SK-N-SH (cell line): ENCODE measurements at regions not wholly inside any gene's neighbourhood (a gene's known extent, or its start where the extent isn't known, plus 50 kb on each side); places are given as distances from the start of the nearest gene placed in this dataset.

Source experiments
- CTCF ChIA-PET: fragments of 300-600, 350-600 bp; formaldehyde crosslinking; extraction: SDS; loops from one replicate; lab custom pipeline; 2021; lab: Yijun Ruan, JAX
- POLR2A ChIA-PET: fragments of 350-600 bp; sonication (Branson Sonifier 250); formaldehyde crosslinking; extraction: SDS; loops from one replicate; lab custom pipeline; 2020; ENCODE audit warnings: antibody characterized with exemption, inconsistent platforms; lab: Yijun Ruan, JAX
- DNase-seq: peaks from one replicate; pipeline ENCODE4 v3.0.0; 2012
- H2AFZ ChIP-seq: fragments of 200-600 bp; sonication (generic); 2 replicates; pipeline ENCODE4 v1.8.1; 2016; ENCODE audit warnings: antibody characterized with exemption, mild to moderate bottlenecking, low read depth
- H3F3A ChIP-seq: fragments of 200-600 bp; sonication (generic); replicated peaks from 2 replicates; pipeline ENCODE3; 2016; ENCODE audit warnings: antibody characterized with exemption, mild to moderate bottlenecking; ENCODE audit not compliant: insufficient read depth
- H3K27ac ChIP-seq, 2 experiments: fragments of 200-500 bp in 1 of 2; fragments of 200-600 bp in 1 of 2; sonication (Bioruptor generic) in 1 of 2; sonication (generic), shearing (Covaris generic) in 1 of 2; 2 replicates each; pipeline versions ENCODE4 v1.5.1 to v1.6.1; 2014 to 2016; ENCODE audit warnings: low read depth in 2 of 2, inconsistent platforms in 1 of 2, low read length in 1 of 2, mild to moderate bottlenecking in 1 of 2, mixed read lengths in 1 of 2
- H3K27me3 ChIP-seq: fragments of 200-600 bp; sonication (generic), shearing (Covaris generic); 2 replicates; pipeline ENCODE4 v1.6.1; 2016; ENCODE audit warnings: mixed run types; ENCODE audit not compliant: insufficient read depth
- H3K36me3 ChIP-seq, 2 experiments: fragments of 200-500 bp in 1 of 2; fragments of 200-600 bp in 1 of 2; sonication (Bioruptor generic) in 1 of 2; sonication (generic) in 1 of 2; replicated peaks in 1 of 2; 2 replicates each; pipeline versions ENCODE3 to v1.5.1; 2014 to 2016; ENCODE audit warnings: low read length in 1 of 2, mild to moderate bottlenecking in 1 of 2; ENCODE audit not compliant: insufficient read depth in 2 of 2, control insufficient read depth in 1 of 2
- H3K4me1 ChIP-seq, 2 experiments: fragments of 200-500 bp in 1 of 2; fragments of 200-600 bp in 1 of 2; sonication (Bioruptor generic) in 1 of 2; sonication (generic), shearing (Covaris generic) in 1 of 2; 2 replicates each; pipeline versions ENCODE4 v1.5.1 to v1.6.1; 2014 to 2016; ENCODE audit warnings: low read depth in 1 of 2, low read length in 1 of 2, mixed run types in 1 of 2; ENCODE audit not compliant: insufficient read depth in 2 of 2, control insufficient read depth in 1 of 2
- H3K4me2 ChIP-seq: fragments of 200-600 bp; sonication (generic), shearing (Covaris generic); 2 replicates; pipeline ENCODE4 v1.6.1; 2017; ENCODE audit warnings: mixed run types
- H3K4me3 ChIP-seq, 2 experiments: fragments of 200-500 bp in 1 of 2; fragments of 200-600 bp in 1 of 2; sonication (Bioruptor generic) in 1 of 2; sonication (generic), shearing (Covaris generic) in 1 of 2; 2 replicates each; pipeline versions ENCODE4 v1.5.1 to v1.8.1; 2014 to 2016; ENCODE audit warnings: low read depth in 2 of 2, inconsistent platforms in 1 of 2, low read length in 1 of 2, mild to moderate bottlenecking in 1 of 2, mixed read lengths in 1 of 2, moderate library complexity in 1 of 2
- H3K79me2 ChIP-seq: fragments of 200-600 bp; sonication (generic); 2 replicates; pipeline ENCODE4 v1.8.1; 2017; ENCODE audit warnings: mild to moderate bottlenecking; ENCODE audit not compliant: insufficient read depth
- H3K9ac ChIP-seq: fragments of 200-600 bp; sonication (generic); 2 replicates; pipeline ENCODE4 v1.6.1; 2017; ENCODE audit warnings: mixed run types
- H3K9me2 ChIP-seq: fragments of 200-600 bp; sonication (generic); 2 replicates; pipeline ENCODE4 v1.6.1; 2017; ENCODE audit warnings: mixed run types
- H3K9me3 ChIP-seq: fragments of 200-600 bp; sonication (generic); 2 replicates; pipeline ENCODE4 v1.6.1; 2017; ENCODE audit warnings: mixed run types, mild to moderate bottlenecking, moderate library complexity
- H4K20me1 ChIP-seq: fragments of 200-600 bp; sonication (generic); 2 replicates; pipeline ENCODE4 v1.6.1; 2017; ENCODE audit warnings: mild to moderate bottlenecking, mixed run types; ENCODE audit not compliant: insufficient read depth
- CHD2 ChIP-seq: fragments of 150-350 bp; IDR thresholded peaks from 2 replicates; pipeline ENCODE4 v1.6.1; 2018; ENCODE audit warnings: low read length; ENCODE audit not compliant: partially characterized antibody
- ELF1 ChIP-seq: IDR thresholded peaks from 2 replicates; pipeline ENCODE4 v1.4.0; 2012
- EP300 ChIP-seq, 2 experiments: IDR thresholded peaks; 2 replicates each; pipeline versions ENCODE4 v1.4.0 to v1.6.1; 2012; ENCODE audit warnings: borderline replicate concordance in 1 of 2, low read depth in 1 of 2, low read length in 1 of 2
- EZH2phosphoT487 ChIP-seq: fragments of 200-600 bp; sonication (generic); IDR thresholded peaks from 2 replicates; pipeline ENCODE4 v1.6.1; 2017; ENCODE audit warnings: low read depth, mixed run types, mild to moderate bottlenecking, antibody characterized with exemption, moderate library complexity, borderline replicate concordance
- FOSL2 ChIP-seq: IDR thresholded peaks from 2 replicates; pipeline ENCODE4 v1.4.0; 2012; ENCODE audit warnings: low read depth, mild to moderate bottlenecking, moderate library complexity, borderline replicate concordance
- FOXJ3 ChIP-seq: sonication (generic); formaldehyde crosslinking; IDR thresholded peaks from 2 replicates; pipeline ENCODE4 v1.5.1; 2020; ENCODE audit warnings: mild to moderate bottlenecking, missing genetic modification reagents
- FOXM1 ChIP-seq: IDR thresholded peaks from 2 replicates; pipeline ENCODE4 v1.4.0; 2012; ENCODE audit warnings: low read depth, mild to moderate bottlenecking
- JUND ChIP-seq: IDR thresholded peaks from 2 replicates; pipeline ENCODE4 v1.4.0; 2012
- MEF2A ChIP-seq: IDR thresholded peaks from 2 replicates; pipeline ENCODE4 v1.4.0; 2012; ENCODE audit warnings: low read depth, borderline replicate concordance
- MXI1 ChIP-seq: IDR thresholded peaks from 2 replicates; pipeline ENCODE4 v1.6.1; 2012; ENCODE audit warnings: mild to moderate bottlenecking, low read depth, low read length, improper control_type of control experiment
- NFIC ChIP-seq: IDR thresholded peaks from 2 replicates; pipeline ENCODE4 v1.4.0; 2012; ENCODE audit warnings: borderline replicate concordance
- NRF1 ChIP-seq: IDR thresholded peaks from 2 replicates; pipeline ENCODE4 v1.6.1; 2012; ENCODE audit warnings: low read depth, mild to moderate bottlenecking, low read length
- POLR2AphosphoS5 ChIP-seq: IDR thresholded peaks from 2 replicates; pipeline ENCODE4 v1.6.1; 2012; ENCODE audit warnings: low read depth, low read length
- RAD21 ChIP-seq: IDR thresholded peaks from 2 replicates; pipeline ENCODE4 v1.6.1; 2012; ENCODE audit warnings: mild to moderate bottlenecking, low read length
- RCOR1 ChIP-seq: fragments of 150-350 bp; IDR thresholded peaks from 2 replicates; pipeline ENCODE4 v1.6.1; 2017; ENCODE audit warnings: antibody characterized with exemption, low read length
- RXRA ChIP-seq: IDR thresholded peaks from 2 replicates; pipeline ENCODE4 v1.4.0; 2012; ENCODE audit warnings: low read depth, mild to moderate bottlenecking, borderline replicate concordance
- SIN3A ChIP-seq: IDR thresholded peaks from 2 replicates; pipeline ENCODE4 v1.6.1; 2012; ENCODE audit warnings: low read depth, mild to moderate bottlenecking, low read length, moderate library complexity, borderline replicate concordance
- TAF1 ChIP-seq: IDR thresholded peaks from 2 replicates; pipeline ENCODE4 v1.6.1; 2012; ENCODE audit warnings: low read depth, mild to moderate bottlenecking, low read length, moderate library complexity, borderline replicate concordance
- TCF12 ChIP-seq: IDR thresholded peaks from 2 replicates; pipeline ENCODE4 v1.4.0; 2012
- USF2 ChIP-seq: fragments of 150-350 bp; IDR thresholded peaks from 2 replicates; pipeline ENCODE4 v1.6.1; 2017; ENCODE audit warnings: antibody characterized with exemption, low read length, low read depth, borderline replicate concordance
- WGBS: methylation state at CpG from one replicate; pipeline ENCODE4 v1.1.6; 2017; ENCODE audit warnings: low lambda C conversion rate; 5-methylcytosine and 5-hydroxymethylcytosine counted together
- TF ChIP-seq, protein P1 (sequence below): IDR thresholded peaks from 2 replicates; pipeline ENCODE4 v1.4.0; 2012; ENCODE audit warnings: low read depth, borderline replicate concordance

GRCh38 chr1:207227131-207227630 lies 94.3 kb upstream of the CD55 start:
- Histone ChIP-seq H3K4me3 (no peak overlapping the region), H3F3A (no peaks in the 10 kb centered on the region), H3K9me3 (no peaks in the 10 kb centered on the region), H3K9ac (no peak overlapping the region), H3K4me1 (peaks cover 0 to 2% of the 10 kb centered on the region in 2 experiments; a peak in 2 of 4 replicates), H4K20me1 (no peaks in the 10 kb centered on the region), H3K4me2 (no peak overlapping the region), H2AFZ (no peak overlapping the region), H3K27me3 (no peaks in the 10 kb centered on the region), H3K79me2 (no peaks in the 10 kb centered on the region), H3K36me3 (no peaks in the 10 kb centered on the region), H3K27ac (no peak overlapping the region), H3K9me2 (no peaks in the 10 kb centered on the region)
- WGBS = 10% methylated on average over 2 of the region's 2 CpGs
- ChIA-PET POLR2A (no interaction called here), CTCF (no interaction called here)
- DNase-seq = no peak
- TF ChIP-seq JUND = no peak
- no peak for TF ChIP-seq SIN3A

DNA sequence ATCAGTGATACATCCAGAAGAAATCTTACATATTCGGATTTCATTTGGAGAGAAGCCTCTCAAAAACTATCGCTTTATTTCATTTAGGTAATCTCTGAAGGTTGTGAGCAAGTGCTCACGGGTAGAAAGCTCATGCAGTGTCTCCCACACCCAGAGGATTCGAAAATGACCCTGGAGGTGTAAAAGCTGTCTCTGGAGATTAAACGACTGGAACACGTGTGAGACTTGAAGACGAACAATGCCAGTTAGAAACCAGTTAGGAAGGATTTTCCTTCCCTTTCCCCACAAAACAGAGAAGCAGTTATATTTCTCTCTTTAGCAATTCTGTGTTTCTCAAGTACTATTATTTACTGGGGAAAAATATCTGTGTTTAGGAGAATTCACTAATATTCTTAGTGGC lies 92.5 kb upstream of the CD55 start:
- H4K20me1 ChIP-seq = no peaks in the 10 kb centered on the region
- peaks cover 15% of the 10 kb centered on the region for H3F3A ChIP-seq
- no peak overlapping the region for H3K4me3 ChIP-seq
- WGBS = 22% methylated on average over 7 of the region's 7 CpGs
- POLR2A ChIA-PET = no interaction called here
- H2AFZ ChIP-seq = peak overlapping the region; percentile 75
- peak overlapping the region; percentile 45; the same call in 1 of the 2 replicates for H3K4me2 ChIP-seq
- TF ChIP-seq SIN3A (no peak), MXI1 (no peak), RCOR1 (no peak), NFIC (no peak), ELF1 (no peak), RXRA (no peak), TCF12 (no peak), FOXJ3 (CRISPR knock-in tag) (no peak), EP300 (IDR thresholded peaks at IDR 0.05; ENCODE audit: borderline replicate concordance in 1 of 2, low read depth in 1 of 2, low read length in 1 of 2) (no peak), RAD21 (no peak)
- TF ChIP-seq, protein P1, sequence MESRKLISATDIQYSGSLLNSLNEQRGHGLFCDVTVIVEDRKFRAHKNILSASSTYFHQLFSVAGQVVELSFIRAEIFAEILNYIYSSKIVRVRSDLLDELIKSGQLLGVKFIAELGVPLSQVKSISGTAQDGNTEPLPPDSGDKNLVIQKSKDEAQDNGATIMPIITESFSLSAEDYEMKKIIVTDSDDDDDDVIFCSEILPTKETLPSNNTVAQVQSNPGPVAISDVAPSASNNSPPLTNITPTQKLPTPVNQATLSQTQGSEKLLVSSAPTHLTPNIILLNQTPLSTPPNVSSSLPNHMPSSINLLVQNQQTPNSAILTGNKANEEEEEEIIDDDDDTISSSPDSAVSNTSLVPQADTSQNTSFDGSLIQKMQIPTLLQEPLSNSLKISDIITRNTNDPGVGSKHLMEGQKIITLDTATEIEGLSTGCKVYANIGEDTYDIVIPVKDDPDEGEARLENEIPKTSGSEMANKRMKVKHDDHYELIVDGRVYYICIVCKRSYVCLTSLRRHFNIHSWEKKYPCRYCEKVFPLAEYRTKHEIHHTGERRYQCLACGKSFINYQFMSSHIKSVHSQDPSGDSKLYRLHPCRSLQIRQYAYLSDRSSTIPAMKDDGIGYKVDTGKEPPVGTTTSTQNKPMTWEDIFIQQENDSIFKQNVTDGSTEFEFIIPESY = no peak
- DNase-seq = no peak
- no peak overlapping the region for H3K9ac ChIP-seq
- H3K36me3 ChIP-seq = no peaks in the 10 kb centered on the region
- no peaks in the 10 kb centered on the region for H3K27me3 ChIP-seq
- no peak overlapping the region for H3K27ac ChIP-seq
- no peaks in the 10 kb centered on the region; a peak in 1 of 4 replicates for H3K4me1 ChIP-seq
- no peaks in the 10 kb centered on the region for H3K79me2 ChIP-seq
- no peaks in the 10 kb centered on the region for H3K9me3 ChIP-seq
- CTCF ChIA-PET = no interaction called here
- H3K9me2 ChIP-seq = no peaks in the 10 kb centered on the region

GRCh38 chr1:207230441-207230840 lies 91.0 kb upstream of the CD55 start:
- Histone ChIP-seq H3K79me2 (no peaks in the 10 kb centered on the region), H3K4me2 (no peak overlapping the region), H3K4me3 (no peak overlapping the region), H3K36me3 (no peaks in the 10 kb centered on the region), H3K4me1 (no peaks in the 10 kb centered on the region; a peak in 1 of 4 replicates), H3F3A (peaks cover 15% of the 10 kb centered on the region), H3K9me3 (no peaks in the 10 kb centered on the region), H4K20me1 (no peaks in the 10 kb centered on the region), H3K27ac (no peak overlapping the region), H3K9me2 (no peaks in the 10 kb centered on the region), H3K27me3 (no peaks in the 10 kb centered on the region), H2AFZ (no peak overlapping the region), H3K9ac (no peak overlapping the region)
- ChIA-PET POLR2A (no interaction called here), CTCF (no interaction called here)
- 28% methylated on average over 4 of the region's 4 CpGs for WGBS
- no peak for DNase-seq
- TF ChIP-seq, protein P1 = no peak
- TF ChIP-seq EZH2phosphoT487 (no peak), CHD2 (no peak), FOXM1 (no peak), USF2 (no peak), TCF12 (no peak), NRF1 (no peak), FOSL2 (no peak), POLR2AphosphoS5 (no peak), MEF2A (no peak), TAF1 (no peak)
